Uterus (tissue), 3 donors: ENCODE measurements at regions not wholly inside any gene's neighbourhood (a gene's known extent, or its start where the extent isn't known, plus 50 kb on each side); places are given as distances from the start of the nearest gene placed in this dataset.

Experiments
- DNase-seq, 2 donors: peaks; one replicate each; pipeline ENCODE4 v3.0.0-alpha.2; 2019 to 2020
- H3K27ac ChIP-seq, 2 donors: fragments of 200-600 bp; sonication (generic); 1 replicate in 1 of 2; 2 replicates in 1 of 2; pipeline ENCODE4 v1.5.1; 2016 to 2018
- H3K27me3 ChIP-seq, 2 donors: fragments of 200-600 bp; sonication (generic); one replicate each; pipeline ENCODE4 v1.5.1; 2018 to 2019; ENCODE audit warnings: control low read depth in 1 of 2
- H3K36me3 ChIP-seq, 2 donors: fragments of 200-600 bp; sonication (generic); one replicate each; pipeline ENCODE4 v1.5.1; 2019; ENCODE audit warnings: control low read depth in 1 of 2
- H3K4me1 ChIP-seq, 2 donors: fragments of 200-600 bp; sonication (generic); one replicate each; pipeline ENCODE4 v1.5.1; 2018 to 2019; ENCODE audit warnings: control low read depth in 1 of 2
- H3K4me3 ChIP-seq, 2 donors: fragments of 200-600 bp; sonication (generic); 1 replicate in 1 of 2; 2 replicates in 1 of 2; pipeline ENCODE4 v1.5.1; 2018 to 2019; ENCODE audit warnings: mild to moderate bottlenecking in 1 of 2
- H3K9me3 ChIP-seq, 2 donors: fragments of 200-600 bp; sonication (generic); one replicate each; pipeline ENCODE4 v1.5.1; 2019; ENCODE audit warnings: control low read depth in 1 of 2
- CTCF ChIP-seq, 4 experiments: fragments of 200-600 bp in 2 of 4; fragments of 450-650 bp in 2 of 4; sonication (generic) in 2 of 4; IDR thresholded peaks; one replicate each; pipeline ENCODE4 v1.5.1; 2016 to 2019; ENCODE audit warnings: antibody characterized with exemption in 4 of 4, mild to moderate bottlenecking in 2 of 4, moderate library complexity in 1 of 4
- POLR2A ChIP-seq, 2 donors: fragments of 450-650 bp; IDR thresholded peaks; one replicate each; pipeline ENCODE4 v1.6.1; 2016; ENCODE audit warnings: antibody characterized with exemption in 2 of 2, mild to moderate bottlenecking in 1 of 2, moderate library complexity in 1 of 2
- intact Hi-C: fragments of 100-400 bp; cut with DNase I; formaldehyde crosslinking; loops from one replicate; pipeline ENCODE4 v1.15.1; 2023; ENCODE audit warnings: low total_unique reads
- donor health status: DM: yes; HTN: yes; CAD: no.

- Histone ChIP-seq H3K27ac (no peak overlapping the region), H3K36me3 (no peaks in the 10 kb centered on the region), H3K27me3 (no peaks in the 10 kb centered on the region), H3K4me3 (no peak overlapping the region), H3K4me1 (no peaks in the 10 kb centered on the region), H3K9me3 (no peaks in the 10 kb centered on the region)
- intact Hi-C loops = no loop called here
- TF ChIP-seq CTCF (IDR thresholded peaks at IDR 0.05) (no peak), POLR2A (IDR thresholded peaks at IDR 0.05) (no peak)
- no peak for DNase-seq
Observed at GRCh38 chr2:16174693-16175045, 234.3 kb downstream of the MYCN start.

- H3K27me3 ChIP-seq = no peaks in the 10 kb centered on the region
- intact Hi-C loops = no loop called here
- no peak for DNase-seq
- H3K9me3 ChIP-seq = no peaks in the 10 kb centered on the region
- no peak overlapping the region for H3K27ac ChIP-seq
- no peak overlapping the region for H3K4me3 ChIP-seq
- no peak for TF ChIP-seq CTCF (IDR thresholded peaks at IDR 0.05)
- no peak for TF ChIP-seq POLR2A (IDR thresholded peaks at IDR 0.05)
- no peaks in the 10 kb centered on the region for H3K36me3 ChIP-seq
- no peaks in the 10 kb centered on the region for H3K4me1 ChIP-seq
Observed at GRCh38 chr2:16173893-16174692, 233.7 kb downstream of the MYCN start.

- no peak overlapping the region for H3K27ac ChIP-seq
- intact Hi-C loops = no loop called here
- H3K4me1 ChIP-seq = no peaks in the 10 kb centered on the region
- no peaks in the 10 kb centered on the region for H3K9me3 ChIP-seq
- no peaks in the 10 kb centered on the region for H3K27me3 ChIP-seq
- DNase-seq = no peak
- no peaks in the 10 kb centered on the region for H3K36me3 ChIP-seq
- no peak overlapping the region for H3K4me3 ChIP-seq
- TF ChIP-seq POLR2A (IDR thresholded peaks at IDR 0.05) (no peak), CTCF (IDR thresholded peaks at IDR 0.05) (no peak)
Observed at GRCh38 chr2:16172324-16173175, 232.2 kb downstream of the MYCN start.

- Histone ChIP-seq H3K4me3 (no peak overlapping the region), H3K4me1 (no peaks in the 10 kb centered on the region), H3K9me3 (no peaks in the 10 kb centered on the region), H3K27me3 (no peaks in the 10 kb centered on the region), H3K36me3 (no peaks in the 10 kb centered on the region), H3K27ac (no peak overlapping the region)
- TF ChIP-seq CTCF (IDR thresholded peaks at IDR 0.05) = no peak
- TF ChIP-seq POLR2A (IDR thresholded peaks at IDR 0.05) = no peak
- intact Hi-C loops = no loop called here
- DNase-seq = no peak
Observed at GRCh38 chr2:16171425-16171920, 231.1 kb downstream of the MYCN start.
